Hematopoietic multipotent progenitor cell (in vitro differentiated cells): ENCODE measurements at regions not wholly inside any gene's neighbourhood (a gene's known extent, or its start where the extent isn't known, plus 50 kb on each side); places are given as distances from the start of the nearest gene placed in this dataset.

ENCODE experiments used
- DNase-seq, 3 donors: peaks; one replicate each; pipeline ENCODE4 v3.0.0-alpha.2; 2011 to 2015; ENCODE audit warnings: low read depth in 2 of 3, low spot score in 2 of 3

DNA sequence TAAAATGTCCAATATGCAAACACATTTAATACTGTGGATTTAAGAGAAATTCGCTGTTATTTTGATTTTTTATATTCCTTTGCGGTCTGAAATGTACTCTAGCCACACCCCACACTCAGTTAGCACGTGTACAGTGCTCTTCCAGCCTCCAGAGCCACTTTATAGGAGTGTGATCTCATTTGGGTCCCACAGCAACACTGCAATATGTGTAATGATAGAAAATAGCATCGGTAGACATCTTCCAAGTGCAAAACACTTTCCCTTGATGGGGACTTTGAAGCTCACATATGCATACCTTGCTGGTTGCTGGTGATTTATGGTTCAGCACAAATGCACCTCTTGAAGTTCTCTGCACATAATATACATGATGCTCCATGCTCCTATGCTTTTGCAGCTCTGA lies 148.3 kb downstream of the GAS1 start:
- DNase-seq, result no peak

GRCh38 chr9:86796666-86797065 lies 150.6 kb downstream of the GAS1 start:
- no peak for DNase-seq

- DNase-seq, result no peak
These were observed 151.3 kb downstream of the GAS1 start for GRCh38 chr9:86795823-86796553.

DNA sequence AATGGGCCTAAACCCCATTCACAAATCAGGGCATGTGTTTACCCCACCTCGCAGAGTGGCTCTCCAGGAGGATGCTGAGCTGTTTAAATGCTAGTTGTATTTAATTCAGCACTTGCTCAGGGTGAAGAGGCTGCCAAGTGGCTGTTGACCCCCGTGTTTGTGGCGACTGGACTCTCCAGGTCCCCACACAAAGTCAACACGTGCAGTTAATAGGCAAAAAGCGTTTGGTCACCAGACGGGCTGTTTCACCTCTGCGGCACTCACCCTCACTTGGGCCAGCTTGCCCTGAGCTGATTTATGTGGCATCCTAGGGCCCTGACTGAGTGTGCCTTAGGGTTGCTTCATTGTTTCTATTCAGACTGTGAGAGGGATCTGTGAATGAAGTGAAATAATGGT lies 152.3 kb downstream of the GAS1 start:
- DNase-seq, result no peak

DNA sequence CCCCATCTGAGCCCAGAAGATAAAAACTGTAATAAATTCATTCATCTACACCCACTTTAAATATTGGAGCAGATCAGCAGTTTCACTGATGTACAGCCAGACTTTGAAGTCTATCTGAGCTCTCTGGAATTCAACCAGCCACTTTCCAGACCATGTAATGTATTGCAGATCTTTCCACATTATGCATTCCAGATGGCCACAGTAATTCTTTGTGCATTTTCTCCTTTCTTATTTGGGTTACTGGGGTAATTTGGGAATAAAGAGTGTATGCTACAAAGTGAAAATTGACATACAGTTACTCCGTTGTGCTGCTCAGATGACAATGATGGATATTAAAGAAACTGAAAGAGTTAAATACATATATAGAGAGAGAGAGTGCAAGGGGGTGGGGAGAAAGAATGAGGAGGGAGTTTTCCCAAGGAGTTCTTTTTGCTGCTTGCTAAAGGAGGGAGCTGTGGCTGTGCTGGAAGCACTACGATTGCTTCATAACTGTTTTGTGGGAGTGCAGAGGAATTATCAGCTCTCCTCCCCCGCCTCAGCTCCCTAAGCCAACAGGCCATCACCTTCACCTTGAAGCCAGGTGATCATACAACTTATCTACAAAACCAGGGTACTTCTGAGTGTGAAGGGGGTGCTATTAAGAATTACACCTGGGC lies 152.8 kb downstream of the GAS1 start:
- no peak for DNase-seq

- DNase-seq, result no peak
These were observed 155.2 kb downstream of the GAS1 start for GRCh38 chr9:86792136-86792535.

GRCh38 chr9:86790805-86791204 lies 156.5 kb downstream of the GAS1 start:
- no peak for DNase-seq

DNA sequence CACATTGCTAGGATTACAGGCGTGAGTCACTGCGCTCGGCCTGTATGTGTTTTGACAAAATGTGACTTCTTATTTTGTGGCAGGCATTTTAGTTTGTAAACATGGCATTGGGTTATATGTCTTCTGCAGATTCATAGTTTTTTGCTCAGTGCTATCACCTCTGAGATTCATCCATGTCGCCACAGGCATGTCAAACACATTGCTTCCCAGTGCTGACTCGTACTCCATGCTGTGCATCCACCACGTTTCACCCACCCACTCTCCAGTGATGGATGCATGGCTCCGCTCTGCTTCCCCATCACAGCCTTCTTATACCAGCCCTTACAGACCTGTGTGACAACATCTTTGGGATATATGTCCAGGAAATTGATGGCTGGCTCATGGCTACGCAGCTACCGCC lies 158.8 kb downstream of the GAS1 start:
- no peak for DNase-seq

GRCh38 chr9:86783884-86784283 lies 163.4 kb downstream of the GAS1 start:
- DNase-seq, result no peak

DNA sequence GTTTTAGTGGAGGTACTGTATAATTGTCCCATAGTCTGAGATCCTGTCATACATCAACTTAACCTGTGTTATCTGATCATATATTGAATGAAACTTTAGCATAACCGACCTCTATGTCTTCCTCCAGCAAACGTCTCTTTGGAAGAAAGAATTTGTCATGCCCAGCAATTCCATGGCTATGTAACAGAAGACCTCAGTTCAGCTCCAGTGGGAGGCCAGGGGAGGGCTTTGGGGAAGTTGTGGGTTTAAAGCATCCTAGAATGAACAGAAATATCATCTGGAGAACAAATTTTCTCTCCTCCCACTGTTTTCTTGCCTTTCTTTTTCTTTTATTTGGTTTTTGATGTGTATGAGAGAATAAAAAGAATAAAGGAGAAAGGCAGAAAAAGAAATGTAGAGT lies 164.5 kb downstream of the GAS1 start:
- DNase-seq, result no peak

- no peak for DNase-seq
These were observed 168.5 kb downstream of the GAS1 start for GRCh38 chr9:86778761-86779160.

GRCh38 chr9:86775718-86776117 lies 171.6 kb downstream of the GAS1 start:
- DNase-seq, result no peak

DNA sequence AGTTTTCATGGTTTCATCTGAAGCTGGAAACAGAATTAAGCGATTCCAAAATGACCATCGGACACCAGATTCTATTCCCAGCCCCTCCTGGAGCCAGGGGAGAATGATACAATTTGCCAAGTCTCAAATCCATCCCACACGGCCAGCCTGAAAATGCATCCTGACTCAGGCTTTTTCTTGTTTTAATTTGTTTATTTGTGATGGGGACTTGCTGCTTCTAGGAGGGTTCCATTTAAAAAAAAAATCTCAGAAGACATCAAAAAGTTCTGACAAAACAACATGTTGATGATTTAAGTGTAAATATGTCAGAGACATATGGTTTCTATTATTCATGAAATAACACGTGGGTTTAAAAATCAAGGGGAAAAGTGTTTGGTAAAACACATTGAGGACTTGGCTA lies 173.2 kb downstream of the GAS1 start:
- DNase-seq, result no peak

DNA sequence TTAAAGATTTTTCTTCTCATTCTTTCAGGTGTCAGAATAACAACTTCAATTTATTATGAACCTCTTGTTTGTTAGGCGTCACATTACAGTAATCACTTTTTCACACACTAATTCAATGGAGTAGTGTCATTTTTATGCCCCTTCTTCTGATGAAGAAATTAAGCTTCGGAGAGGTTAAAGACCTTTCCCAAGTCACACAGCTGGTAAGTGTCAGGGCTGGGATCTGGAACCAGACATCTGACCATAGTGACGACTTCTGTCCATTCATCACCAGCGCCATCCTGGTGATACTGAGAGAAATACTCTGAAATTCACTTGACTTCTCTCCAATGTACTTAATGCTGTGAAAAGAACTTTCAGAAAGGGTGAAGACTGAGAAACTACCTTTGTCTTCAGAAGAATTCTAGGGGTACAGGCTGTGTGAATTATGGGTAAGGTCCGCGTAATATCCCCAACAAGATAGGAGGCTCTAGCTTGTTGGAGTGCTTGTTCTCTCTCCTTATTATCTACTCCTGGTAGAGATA lies 173.8 kb downstream of the GAS1 start:
- no peak for DNase-seq

DNA sequence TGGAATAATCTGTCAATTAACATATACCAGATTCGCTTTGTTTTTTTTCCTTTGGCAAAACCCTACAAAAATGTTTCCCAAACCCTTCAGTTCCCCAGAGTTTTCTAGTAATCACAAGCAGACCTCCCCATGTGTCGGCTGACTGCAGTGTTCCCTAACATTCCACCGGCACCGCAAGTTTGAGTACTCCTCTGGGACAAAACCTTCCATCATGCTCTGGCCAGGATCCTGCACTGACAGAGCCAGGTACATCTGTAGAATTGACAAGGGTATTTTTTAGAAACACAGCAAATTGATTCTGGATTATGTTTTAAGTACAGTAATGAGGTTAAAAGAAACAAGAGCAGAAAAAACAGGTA lies 174.7 kb downstream of the GAS1 start:
- no peak for DNase-seq

DNA sequence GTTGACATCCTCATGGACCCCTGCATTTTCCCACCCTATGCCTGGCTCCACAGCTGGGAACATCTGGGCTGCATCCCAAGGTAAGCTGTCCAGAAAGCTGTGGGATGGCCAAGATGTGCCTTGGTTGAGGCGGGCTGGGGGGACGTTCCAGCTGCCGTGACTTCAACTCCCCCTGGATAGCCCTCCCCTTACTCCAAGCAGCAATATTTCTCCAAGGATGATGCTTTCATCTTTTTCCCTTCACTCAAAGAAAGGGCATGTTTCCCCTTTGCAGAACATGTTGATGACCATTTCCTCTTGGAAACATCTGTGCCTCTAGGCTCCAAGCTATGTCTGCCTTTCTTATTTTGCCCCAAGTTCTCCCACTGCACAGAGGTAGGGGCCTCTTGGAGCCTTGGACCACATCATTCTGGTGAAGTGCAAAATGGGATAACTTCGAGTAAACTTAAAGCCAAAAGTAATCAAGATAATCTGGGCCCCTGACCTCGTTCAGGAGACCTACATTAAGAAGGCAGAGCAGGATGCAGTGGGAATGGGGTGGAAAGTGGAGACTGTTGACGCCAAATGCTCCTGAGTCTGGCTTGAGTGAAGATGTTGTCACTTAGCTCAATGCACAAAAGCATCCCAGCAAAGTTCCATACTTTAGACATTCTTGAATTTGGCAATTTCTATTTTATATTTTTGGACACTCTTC lies 175.2 kb downstream of the GAS1 start:
- DNase-seq, result no peak

DNA sequence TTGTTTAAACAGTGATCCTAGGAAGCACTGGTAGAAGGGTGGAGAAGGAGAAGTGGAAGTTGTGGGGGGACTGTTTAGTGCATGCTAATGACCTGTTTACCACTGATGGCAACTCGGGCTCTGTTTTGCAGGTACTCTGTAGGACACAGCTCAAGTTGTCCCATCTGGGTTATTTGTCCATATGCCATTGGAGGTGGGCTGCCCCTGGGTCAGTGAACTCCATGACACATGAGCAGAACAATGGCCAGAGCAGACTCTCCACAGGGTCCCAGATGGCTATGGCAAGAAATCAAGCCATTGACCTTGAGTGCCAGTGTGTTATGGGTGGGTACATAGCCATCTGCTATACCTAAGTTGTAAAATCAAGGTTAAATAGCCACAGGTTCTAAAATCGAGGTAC lies 175.9 kb downstream of the GAS1 start:
- no peak for DNase-seq

DNA sequence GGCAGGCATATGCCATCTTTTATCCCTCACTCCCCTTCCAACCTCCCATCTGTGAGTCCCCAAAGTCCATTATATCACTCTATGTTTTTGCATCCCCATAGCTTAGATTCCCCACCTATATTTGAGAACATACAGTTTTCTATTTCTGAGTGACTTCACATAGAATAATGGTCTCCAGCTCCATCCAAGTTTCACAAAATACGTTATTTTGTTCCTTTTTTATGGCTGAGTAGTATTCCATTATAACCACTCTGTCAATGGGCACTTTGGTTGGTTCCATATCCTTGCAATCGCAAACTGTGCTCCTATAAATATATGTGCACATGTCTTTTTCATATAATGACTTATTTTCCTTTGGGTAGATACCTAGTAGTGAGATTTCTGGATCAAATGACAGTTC lies 178.6 kb downstream of the GAS1 start:
- DNase-seq, result no peak

GRCh38 chr9:86768020-86768419 lies 179.3 kb downstream of the GAS1 start:
- no peak for DNase-seq

DNA sequence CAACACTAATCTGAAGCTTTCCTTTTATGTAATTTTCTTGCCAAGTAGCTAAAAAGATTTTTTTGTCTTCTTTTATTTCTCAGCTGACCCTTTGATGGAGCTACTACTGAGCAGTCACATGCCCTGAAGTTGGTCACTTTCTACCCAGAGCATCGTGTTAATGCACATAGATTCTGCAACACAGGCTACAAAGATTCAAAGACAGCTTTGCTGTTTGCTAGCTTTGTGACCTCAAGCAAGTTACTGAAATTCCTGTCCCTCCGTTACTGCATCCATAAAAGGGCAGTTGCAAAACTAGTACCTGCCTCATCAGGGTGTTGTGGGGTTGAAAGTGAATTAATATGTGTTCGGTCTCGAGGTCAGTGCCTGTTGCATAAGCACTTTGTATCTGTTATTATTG lies 179.9 kb downstream of the GAS1 start:
- no peak for DNase-seq

GRCh38 chr9:86766912-86767311 lies 180.4 kb downstream of the GAS1 start:
- DNase-seq, result no peak

DNA sequence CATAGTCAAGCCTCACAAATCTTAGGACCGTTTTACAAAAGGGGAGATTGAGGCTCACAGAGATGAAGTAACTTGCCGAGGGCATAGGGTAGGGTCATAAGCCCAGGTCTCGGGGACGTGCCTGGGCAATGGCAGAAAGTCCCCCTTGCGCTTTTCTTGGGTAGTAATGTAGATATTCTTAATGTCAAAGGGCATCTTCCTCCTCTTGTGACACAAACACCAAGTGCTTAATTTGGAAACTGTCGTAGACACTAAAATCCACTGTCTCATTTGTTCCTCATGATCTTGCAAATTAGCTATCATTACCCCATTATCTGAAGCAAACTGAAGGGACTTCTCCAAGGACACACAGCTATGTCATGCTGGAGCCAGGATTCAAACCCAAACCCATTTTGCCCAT lies 180.8 kb downstream of the GAS1 start:
- no peak for DNase-seq
